Retinal pigment epithelial cell (primary cell): ENCODE measurements at regions not wholly inside any gene's neighbourhood (a gene's known extent, or its start where the extent isn't known, plus 50 kb on each side); places are given as distances from the start of the nearest gene placed in this dataset.

Experiments
- DNase-seq: peaks from one replicate; pipeline ENCODE4 v3.0.0-alpha.2; 2010; ENCODE audit warnings: low read depth
- H3K4me3 ChIP-seq: 2 replicates; pipeline ENCODE4 v1.5.1; 2011; ENCODE audit warnings: mild to moderate bottlenecking, low read length, control low read depth, moderate library complexity
- TF ChIP-seq, protein P1 (sequence below): conservative IDR thresholded peaks from 2 replicates; pipeline ENCODE4 v1.5.1; 2011; ENCODE audit warnings: low read depth, low read length, control low read depth, inconsistent platforms

DNA sequence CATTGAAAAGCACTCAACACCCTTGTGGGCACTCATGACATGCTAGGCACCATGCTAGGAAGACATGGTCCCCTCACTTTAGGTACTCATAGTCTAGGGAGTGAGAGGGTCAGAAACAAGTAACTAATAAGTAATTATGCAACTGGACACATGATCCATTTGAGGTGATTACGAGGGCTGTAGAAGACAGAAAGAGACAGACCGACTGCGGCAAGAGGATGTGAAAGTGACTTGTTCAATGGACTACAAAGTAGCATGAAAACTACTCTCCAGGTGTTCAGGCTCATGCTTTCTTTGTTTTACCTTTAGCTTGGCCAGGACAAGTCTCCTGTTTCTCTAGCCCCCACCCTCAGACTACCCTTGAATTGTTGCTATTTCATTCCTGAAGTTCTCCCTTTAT, 310.8 kb upstream of the SORL1-AS1 start:
- TF ChIP-seq, protein P1, sequence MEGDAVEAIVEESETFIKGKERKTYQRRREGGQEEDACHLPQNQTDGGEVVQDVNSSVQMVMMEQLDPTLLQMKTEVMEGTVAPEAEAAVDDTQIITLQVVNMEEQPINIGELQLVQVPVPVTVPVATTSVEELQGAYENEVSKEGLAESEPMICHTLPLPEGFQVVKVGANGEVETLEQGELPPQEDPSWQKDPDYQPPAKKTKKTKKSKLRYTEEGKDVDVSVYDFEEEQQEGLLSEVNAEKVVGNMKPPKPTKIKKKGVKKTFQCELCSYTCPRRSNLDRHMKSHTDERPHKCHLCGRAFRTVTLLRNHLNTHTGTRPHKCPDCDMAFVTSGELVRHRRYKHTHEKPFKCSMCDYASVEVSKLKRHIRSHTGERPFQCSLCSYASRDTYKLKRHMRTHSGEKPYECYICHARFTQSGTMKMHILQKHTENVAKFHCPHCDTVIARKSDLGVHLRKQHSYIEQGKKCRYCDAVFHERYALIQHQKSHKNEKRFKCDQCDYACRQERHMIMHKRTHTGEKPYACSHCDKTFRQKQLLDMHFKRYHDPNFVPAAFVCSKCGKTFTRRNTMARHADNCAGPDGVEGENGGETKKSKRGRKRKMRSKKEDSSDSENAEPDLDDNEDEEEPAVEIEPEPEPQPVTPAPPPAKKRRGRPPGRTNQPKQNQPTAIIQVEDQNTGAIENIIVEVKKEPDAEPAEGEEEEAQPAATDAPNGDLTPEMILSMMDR: no peak
- no peak for DNase-seq
- no peak overlapping the region for H3K4me3 ChIP-seq

DNA sequence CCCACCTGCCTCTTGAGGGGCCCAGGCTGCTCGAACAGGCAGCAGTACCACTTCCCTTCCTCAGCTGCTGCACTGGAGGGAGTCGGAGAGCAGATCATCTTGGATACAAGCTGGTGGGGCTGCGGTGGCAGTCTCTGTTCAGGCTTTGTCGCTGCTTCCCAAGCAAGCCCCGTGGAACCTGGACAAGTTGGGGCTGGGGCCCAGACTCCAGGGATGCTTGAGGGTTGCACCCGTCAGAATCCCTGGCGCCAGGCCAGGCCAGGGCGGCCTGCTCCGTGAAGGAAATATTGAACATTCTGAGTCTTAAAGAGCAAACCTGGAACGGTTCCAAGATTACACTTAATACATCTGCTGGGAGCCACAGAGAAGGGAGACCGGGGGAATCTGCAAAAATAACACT, 310.1 kb upstream of the SORL1-AS1 start:
- TF ChIP-seq, protein P1: peak; percentile 20
- H3K4me3 ChIP-seq: no peak overlapping the region
- DNase-seq: peak; percentile 63

DNA sequence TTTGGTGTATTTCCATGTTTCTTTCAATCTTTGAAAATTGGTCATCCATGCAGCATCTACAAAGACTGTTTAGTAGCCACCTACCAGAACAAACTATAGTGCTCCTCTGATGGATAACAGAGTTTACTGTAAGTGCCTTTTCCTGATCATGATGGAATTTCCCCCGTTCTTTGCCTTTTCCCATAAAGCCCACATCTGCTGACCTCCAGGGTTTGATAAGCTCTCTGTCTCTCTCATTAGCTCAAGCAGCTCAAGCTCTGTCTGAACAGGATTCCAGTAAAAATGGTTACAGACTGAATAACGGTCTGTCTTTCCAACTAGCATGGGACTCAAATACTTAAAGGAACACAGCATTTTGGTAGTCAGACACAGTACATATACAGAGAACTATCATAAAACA, 308.4 kb upstream of the SORL1-AS1 start:
- DNase-seq: peak; percentile 77
- no peak overlapping the region for H3K4me3 ChIP-seq
- TF ChIP-seq, protein P1: no peak

DNA sequence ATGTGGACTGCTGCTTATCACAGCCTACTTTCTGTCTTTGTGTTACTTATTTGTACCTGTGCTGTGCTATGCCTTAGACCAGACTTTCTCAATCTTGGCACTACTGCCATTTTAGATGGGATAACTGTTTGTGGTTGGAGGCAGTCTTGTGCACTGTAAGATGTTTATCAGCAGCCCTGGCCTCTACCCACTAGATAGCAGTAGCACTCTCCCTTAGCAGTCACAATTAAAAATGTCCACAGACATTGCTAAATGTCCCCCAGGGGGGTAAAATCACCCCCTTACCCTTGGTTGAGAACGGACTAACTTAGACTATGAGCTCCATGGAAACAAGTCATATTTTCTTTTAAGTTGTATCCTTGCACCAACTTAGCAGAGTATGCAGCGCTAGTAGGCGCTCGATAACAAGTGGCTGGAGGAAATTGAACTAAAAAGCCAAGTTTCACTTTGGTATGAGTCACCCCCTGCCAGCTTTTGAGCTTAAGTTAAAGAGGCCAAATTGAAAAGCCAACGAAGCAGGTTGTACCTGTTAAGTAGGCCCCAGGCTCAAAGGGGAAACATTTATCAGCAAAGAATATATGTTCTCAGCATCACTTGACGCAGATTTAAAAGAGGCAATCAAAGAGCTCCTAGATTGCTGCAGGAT, 304.8 kb upstream of the SORL1-AS1 start:
- DNase-seq: peak; percentile 76
- H3K4me3 ChIP-seq: no peak overlapping the region
- TF ChIP-seq, protein P1: peak; percentile 9

DNA sequence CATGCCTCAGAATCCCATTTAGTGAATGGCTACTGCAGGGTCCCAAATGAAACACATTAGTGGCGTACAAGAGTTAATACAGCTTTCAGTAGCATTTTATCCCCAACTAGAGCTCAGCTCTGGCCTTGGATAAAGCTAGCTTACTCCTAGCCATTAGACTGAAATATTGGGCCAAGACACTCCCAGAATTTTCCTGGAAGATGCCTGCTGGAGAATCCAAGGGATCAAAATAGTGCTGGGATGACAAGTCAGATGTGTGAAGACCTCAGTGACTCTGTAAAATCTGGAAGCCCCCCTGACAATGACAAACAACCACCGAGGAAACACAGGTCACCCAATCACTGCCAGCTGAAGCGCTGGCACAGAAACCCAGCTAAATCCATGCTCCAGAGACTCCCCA, 303.1 kb upstream of the SORL1-AS1 start:
- no peak overlapping the region for H3K4me3 ChIP-seq
- TF ChIP-seq, protein P1: no peak
- no peak for DNase-seq

DNA sequence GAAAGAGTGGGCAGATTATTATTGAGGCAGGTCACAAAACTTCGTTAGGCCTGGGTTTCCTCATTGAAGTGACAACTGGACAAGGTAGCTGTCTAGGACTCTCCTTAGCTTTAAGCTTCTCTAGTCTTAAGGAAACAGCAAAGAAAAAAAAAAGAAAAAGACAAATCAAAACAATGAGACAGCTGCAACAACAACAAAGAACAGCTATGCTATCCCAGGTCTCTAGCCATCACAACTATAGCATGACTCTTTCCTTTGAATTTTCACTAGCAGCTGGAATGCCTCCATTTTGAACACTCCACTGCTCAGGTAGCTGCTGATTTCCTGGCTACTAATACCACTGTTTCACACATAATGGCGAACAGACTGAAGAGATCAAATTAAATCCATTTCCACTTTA, 302.4 kb upstream of the SORL1-AS1 start:
- no peak for DNase-seq
- TF ChIP-seq, protein P1: no peak
- no peak overlapping the region for H3K4me3 ChIP-seq

DNA sequence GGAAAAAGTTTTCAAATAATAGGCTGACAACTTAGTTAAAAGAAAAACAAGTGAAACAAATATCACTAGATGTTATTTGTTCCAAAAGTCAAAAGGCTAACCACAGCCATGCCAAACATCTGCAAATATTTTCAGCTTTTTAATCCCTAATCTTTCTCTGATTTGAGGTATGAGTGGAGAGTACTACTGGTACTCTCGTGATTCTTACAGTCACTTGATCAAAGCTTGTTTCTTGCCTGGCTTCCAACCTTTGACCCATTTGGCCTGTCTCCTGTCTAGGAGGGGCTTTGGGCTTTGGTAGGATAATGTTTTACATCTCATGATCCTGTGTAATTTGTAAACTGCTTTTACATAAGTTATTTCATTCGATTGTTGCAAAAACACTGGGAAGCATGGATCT, 301.8 kb upstream of the SORL1-AS1 start:
- H3K4me3 ChIP-seq: no peak overlapping the region
- DNase-seq: peak; percentile 83
- TF ChIP-seq, protein P1: no peak
